ENCODE measurements at regions not wholly inside any gene's neighbourhood (a gene's known extent, or its start where the extent isn't known, plus 50 kb on each side); places are given as distances from the start of the nearest gene placed in this dataset.

DNA sequence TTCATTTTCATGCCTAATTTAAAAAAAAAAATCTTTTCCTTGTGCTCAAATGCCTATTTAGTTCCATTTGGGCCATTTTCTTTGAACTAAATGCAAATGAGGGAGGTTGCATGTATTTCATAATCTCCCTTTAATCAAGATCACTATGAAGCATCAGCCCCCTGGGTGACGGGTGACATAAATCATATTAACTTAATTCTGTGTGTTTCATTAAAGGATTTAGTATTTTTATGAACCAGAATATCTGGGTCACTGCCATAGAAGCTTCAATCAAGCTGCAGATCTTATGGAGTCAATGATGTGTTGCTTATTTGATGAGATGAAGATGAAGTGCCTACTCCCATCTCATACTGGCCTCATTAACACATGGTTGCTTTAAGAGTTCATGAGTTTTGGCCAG, 301.9 kb upstream of the PRKCQ start:
- TF ChIP-seq, protein P1, sequence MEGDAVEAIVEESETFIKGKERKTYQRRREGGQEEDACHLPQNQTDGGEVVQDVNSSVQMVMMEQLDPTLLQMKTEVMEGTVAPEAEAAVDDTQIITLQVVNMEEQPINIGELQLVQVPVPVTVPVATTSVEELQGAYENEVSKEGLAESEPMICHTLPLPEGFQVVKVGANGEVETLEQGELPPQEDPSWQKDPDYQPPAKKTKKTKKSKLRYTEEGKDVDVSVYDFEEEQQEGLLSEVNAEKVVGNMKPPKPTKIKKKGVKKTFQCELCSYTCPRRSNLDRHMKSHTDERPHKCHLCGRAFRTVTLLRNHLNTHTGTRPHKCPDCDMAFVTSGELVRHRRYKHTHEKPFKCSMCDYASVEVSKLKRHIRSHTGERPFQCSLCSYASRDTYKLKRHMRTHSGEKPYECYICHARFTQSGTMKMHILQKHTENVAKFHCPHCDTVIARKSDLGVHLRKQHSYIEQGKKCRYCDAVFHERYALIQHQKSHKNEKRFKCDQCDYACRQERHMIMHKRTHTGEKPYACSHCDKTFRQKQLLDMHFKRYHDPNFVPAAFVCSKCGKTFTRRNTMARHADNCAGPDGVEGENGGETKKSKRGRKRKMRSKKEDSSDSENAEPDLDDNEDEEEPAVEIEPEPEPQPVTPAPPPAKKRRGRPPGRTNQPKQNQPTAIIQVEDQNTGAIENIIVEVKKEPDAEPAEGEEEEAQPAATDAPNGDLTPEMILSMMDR (IDR thresholded peaks at IDR 0.05; ENCODE audit: low read length) = no peak
- TF ChIP-seq EZH2 (IDR thresholded peaks at IDR 0.05; ENCODE audit: borderline replicate concordance, low read length) = no peak
